Stimulated activated CD8-positive, alpha-beta memory T cell treated with anti-CD3 and anti-CD28 coated beads, Interleukin-2, amount 100 ng/mL, for 48 hours (primary cell): ENCODE measurements at regions not wholly inside any gene's neighbourhood (a gene's known extent, or its start where the extent isn't known, plus 50 kb on each side); places are given as distances from the start of the nearest gene placed in this dataset.

Experiments
- DNase-seq, 2 donors: peaks; one replicate each; pipeline ENCODE4 v3.0.0-alpha.2; 2020; ENCODE audit warnings: low read depth in 2 of 2

DNA sequence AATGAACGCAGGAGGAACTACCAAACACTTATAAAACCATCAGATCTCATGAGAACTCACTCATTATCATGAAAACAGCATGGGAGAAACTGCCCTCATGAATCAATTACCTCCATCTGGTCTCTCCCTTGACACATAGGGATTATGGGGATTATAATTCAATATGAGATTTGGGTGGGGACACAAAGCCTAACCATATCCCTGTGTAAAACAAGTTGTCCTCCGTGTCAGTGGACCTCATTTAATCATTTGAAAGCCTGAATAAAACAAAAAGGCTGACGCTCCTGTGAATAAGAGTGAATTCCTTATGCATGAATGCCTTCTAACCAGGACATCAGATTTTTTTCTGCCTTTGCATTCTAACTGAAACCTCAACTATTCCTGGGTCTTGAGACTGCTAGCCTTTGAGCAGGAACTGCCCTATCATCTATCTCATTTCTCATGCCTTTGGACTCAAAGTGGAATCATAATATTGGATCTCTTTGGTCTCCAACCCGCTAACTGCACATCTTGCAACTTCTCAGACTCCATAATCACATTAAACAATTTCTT is 648.8 kb downstream of the ADGRL2 start:
- no peak for DNase-seq

DNA sequence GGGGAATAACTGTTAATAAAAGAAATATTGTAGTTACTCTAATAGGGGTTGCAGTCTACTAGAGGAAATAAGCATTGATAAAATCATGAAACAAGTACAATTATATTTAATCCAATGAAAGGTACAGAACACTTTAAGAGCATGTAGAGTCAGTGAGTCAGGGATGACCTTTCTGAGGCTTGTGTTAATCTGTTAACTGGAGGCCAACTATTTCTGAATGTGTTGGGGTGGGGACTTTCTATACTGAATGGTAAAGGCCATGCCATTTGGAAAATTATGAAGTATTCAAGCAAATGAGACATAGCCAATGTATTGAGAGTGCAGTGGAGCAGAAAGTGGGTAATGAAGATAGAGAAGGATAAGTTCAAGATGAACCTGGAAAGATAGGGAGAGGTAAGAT is 646.2 kb downstream of the ADGRL2 start:
- no peak for DNase-seq

DNA sequence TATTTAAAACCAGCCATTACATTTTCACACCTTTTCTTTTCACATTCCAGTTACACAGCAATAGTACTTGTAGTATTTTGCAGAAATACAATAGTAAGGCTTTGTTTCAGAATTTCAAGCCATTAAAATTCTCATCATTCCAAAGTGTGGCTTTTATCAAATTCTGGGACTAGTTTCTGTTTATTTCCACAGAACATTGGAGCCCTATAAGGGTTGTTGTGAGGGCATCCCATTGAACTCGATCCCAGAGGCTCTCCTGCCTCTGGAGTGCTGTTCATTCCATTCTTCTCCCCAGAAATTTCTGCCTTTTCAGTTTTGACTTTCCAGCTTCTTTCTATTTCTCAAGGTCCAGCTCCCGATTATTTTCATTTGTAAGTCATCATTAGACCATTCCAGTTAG is 645.5 kb downstream of the ADGRL2 start:
- DNase-seq: no peak

DNA sequence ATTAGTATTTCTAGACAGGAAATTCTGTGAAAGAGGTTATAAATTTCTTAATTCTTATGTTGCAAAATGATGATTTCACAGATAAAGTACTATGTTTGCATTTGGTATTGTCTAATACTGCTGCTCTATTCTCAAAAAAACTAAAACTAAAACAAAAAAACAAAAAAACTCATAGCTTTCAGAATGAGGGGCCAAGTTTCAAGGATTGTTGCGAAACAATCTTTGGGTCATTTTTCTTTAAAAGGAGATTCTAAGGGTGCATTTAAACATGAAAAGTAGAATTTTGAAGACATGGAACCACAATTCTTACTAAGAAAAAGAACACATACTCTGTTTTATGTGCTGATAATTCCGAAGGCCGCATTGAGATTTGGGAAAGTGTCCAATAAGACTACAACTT is 645.1 kb downstream of the ADGRL2 start:
- DNase-seq: no peak

DNA sequence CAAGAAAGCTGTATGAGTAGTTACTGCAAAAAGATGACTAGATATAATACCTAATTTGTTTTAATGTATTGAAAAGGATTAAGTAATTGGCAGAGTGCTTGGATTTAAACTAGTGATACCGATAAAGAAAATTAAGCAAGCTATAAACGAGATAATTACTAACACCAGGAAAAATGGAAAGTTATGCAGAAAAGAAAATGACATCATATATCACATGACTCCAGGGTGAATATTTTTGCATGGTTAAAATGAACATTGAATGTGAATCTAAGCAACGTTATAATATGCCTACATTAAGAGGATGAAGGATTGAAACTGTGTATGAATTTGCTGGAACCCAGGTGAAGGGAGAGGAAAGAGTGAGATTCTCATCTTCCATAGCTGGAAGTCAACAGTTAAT is 644.4 kb downstream of the ADGRL2 start:
- no peak for DNase-seq

DNA sequence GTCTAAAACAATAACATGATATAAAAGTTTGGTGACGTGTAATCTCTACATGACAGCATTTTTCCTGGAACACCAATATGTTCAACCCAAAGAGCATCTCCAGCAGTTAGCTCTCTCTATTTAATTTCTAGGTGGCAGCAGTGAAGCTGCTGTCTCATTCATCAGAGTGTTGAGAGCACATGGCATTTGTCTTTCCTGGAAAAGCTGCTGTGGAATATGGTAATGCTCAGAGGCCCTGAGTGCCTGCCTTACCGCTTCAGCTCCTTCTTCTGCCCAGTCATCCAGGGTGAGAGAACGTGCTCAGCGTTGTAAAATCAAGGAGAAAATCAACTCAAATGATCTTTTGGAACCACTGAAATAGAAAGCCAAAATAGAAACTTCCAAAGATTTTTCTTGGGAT is 640.7 kb downstream of the ADGRL2 start:
- DNase-seq: no peak

DNA sequence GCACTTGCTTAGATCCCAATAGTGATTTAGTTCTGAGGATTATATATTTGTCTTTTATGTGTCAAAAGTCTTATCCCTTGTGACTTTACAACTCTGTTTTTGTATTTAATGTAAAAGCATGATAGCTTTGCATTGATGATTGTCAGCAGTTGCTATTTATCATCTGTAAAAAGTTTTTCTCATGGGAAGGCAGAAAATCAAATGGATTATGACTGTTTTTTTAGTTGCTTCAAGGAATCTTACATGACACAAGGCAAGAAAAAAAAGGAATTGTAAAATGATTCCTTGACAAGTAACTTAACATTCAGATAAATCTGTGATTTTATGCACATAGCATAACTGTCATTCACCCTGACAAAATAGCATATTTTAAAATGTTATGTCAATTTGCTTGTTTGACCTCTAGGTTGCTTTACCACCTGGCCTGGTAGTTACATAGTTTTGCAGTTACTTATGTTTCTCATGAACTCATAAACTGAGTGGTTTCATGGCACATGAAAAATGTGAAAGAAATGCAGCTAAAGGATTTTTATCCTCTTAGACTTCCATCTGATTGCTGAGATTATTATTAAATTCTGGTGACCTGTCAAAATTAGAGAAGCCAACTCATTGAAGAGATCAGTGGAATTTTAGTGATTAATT is 622.6 kb downstream of the ADGRL2 start:
- no peak for DNase-seq

DNA sequence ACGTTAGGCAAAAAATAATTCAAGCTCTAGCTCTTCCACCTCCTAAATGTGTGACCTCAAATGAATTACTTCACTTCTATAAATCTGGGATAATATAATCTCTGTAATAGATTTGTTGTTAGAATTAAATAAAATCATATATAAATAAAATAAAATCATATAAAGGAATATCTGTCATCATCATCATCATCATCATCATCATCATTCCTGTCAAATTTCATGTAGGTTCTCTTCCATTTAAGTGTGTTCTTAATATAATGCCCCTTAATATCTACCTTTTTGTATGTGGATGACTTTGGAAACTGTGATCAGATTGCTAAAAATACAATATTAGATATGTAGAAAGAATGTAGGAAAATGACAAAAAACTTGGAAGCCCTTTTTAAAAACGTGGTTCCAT is 621.0 kb downstream of the ADGRL2 start:
- no peak for DNase-seq

DNA sequence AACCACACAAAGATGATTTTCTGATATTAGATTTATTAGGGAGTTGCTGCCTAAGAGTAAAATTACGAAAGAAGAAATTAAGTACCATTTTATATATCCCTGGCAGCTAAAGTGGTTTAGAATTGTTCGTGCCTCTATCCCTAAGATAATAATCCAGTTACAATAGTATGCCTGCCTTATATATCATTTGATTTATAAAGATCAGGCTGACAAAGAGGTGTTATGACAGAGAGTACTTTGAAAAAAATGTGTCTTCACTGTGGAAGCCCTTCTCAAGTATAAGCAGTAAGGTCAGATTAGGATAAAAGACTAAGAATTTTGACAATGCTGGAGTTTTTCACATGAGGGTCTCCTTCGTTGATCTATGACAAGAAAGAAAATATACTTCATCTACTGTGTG is 619.9 kb downstream of the ADGRL2 start:
- DNase-seq: no peak

DNA sequence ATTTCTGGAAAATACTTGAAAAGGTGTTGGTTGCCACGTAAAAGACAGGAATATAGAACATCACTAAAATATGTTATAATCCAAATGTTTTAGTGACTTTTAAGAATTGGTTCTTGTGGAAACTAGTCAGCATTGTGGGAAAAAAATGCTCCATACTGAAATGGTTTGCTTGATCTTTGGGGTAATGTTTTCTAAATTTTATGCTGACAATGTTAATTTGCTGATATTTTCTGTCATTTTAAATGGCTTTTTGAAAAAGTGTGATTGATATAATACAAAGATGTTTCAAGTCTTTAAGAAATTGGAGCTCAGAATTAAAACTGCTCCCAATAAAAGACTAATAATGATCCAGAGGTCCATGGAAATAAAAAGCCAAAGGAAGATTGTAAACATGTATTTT is 610.9 kb downstream of the ADGRL2 start:
- DNase-seq: no peak

DNA sequence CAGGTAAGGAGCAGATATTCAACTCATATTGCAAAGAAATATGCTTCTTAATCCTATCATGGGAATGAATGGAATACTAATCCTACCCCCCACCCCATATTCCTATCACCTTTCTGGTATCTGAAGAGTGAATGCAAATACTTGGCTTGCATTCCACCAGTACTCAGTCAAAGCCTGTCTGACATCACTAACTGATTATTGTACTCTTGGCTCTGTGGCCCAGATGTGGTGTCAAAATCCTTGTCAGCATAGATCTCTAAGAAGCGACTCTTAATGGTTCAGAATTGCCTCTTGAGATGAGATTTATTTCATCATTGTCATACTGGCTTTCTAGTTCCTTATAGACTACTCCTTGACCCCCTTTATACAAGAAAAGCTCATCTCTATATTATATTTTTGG is 604.6 kb downstream of the ADGRL2 start:
- DNase-seq: no peak

DNA sequence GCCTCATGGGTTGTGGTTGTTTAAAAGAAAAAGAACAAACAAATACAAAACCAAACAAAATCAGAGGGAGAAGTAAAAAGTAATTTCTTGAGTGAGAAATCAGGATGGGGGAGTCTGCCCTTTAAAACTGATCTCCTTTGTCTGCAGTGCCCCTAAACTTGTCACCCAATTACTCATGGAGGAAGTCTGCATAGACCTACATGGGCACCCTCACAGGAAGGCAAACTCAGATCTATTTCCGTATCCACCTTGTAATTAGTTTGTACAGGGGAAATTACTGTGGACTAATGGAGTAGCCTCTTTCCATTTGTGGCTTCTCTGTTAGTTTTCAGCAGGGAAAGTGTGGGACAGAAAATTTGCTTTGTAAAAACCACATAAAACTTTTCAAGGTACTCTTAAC is 600.4 kb downstream of the ADGRL2 start:
- no peak for DNase-seq

DNA sequence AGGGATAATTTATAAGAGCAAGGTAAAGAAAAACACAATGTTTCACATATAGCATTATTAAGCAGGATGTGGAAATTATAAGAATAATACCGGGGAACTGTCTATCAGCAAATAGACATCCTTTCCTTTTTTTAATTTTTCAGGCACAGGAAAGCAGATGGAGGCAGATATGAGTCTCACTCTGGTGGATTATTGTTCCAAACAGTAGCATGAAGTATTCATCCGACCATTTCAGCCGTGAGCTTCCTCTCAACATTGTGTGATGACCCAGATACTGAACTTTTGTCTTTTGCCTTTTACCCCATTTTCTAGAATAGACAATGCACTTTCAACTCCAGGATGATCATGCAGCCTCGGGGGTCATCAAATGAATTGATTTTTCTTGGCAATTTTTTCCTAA is 599.8 kb downstream of the ADGRL2 start:
- DNase-seq: no peak

DNA sequence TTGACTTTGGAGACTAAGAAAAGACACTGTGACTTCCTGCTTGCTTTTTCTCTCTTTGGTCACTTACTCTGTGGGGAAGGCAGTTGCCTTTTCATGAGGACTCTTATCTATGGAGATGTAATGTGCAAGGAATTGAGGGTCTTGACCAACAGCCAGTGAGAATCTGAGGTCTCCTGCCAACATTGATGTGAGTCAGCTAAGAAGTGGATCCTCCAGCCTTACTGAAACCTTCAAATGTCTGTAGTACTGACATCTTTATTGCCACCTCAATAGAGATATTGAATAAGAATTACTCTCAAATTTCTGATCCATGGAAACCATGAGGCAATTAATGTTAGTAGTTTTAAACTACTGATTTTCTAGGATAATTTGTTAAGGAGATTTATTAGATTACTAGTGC is 598.4 kb downstream of the ADGRL2 start:
- DNase-seq: no peak

DNA sequence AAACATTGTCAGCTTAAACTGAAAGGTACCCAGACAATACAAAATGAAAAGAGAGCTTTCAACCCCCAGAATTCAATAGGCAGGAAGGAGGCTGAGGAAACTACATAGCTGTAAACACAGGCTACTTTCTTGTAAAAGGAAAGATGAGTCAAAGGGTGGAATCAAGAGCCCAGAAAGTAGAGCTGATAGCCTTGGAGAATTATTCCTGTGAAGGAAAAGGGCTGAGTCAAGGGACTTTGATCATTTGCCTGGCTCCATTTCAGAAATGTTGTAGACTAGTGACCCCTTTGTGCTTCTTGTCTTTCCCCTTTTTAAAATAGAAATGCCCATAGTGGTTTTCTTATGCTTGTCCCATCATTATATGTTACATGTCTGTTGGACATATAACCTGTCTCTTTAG is 597.6 kb downstream of the ADGRL2 start:
- DNase-seq: no peak

DNA sequence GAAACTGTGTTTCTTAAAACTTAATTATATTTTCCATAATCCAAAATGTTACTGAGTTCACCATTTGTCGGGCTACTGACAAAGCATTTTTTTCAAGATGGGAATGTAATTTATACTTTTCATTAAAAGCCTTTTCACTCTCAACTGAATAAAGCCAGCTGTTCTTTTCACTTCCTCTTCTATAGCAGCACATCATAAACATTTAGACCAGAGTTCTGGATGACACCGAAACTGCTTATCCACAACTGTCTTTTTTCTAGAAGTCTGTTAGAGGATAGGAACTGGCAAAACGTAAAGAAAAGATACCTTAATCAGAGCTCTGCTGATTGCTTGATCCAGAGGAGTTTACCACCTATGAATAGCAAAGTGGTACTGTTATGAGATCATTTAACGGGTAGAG is 594.7 kb downstream of the ADGRL2 start:
- no peak for DNase-seq

DNA sequence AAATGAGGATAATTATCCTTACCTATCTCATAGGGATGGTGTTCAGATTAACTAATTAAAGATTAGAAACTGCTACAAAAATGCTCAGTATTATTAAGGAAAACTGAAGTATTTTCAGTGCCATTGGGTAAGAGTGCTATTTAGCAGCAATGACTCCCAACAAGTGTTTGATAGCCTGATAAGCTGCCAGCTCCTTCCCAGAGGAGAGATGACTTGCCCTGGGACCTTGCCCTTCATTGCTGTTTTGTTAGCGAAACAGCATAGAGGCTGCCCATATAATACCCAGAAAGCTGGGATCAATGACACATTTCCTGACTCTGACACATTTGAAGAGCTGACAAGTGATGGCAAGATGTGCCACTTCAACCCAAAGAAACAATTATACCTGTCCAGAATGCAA is 592.2 kb downstream of the ADGRL2 start:
- no peak for DNase-seq

DNA sequence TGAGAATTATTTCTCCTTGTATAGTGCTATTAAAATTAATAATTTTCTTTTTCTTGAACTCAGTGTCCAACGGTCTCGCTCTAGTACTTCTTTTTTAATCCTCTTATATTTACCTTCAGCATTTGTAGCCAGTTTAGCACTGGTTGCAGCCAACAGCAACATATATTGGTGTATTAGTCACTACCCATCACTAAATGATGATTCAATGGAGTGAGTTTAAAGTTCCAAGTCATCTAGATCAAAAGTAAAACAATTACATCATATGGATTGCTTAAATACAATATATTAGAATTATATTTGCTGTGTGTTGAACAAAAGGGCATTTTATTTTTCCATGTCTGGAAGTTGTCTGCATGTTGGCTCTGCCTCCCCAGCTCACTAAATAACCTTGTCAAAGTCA is 591.8 kb downstream of the ADGRL2 start:
- no peak for DNase-seq

DNA sequence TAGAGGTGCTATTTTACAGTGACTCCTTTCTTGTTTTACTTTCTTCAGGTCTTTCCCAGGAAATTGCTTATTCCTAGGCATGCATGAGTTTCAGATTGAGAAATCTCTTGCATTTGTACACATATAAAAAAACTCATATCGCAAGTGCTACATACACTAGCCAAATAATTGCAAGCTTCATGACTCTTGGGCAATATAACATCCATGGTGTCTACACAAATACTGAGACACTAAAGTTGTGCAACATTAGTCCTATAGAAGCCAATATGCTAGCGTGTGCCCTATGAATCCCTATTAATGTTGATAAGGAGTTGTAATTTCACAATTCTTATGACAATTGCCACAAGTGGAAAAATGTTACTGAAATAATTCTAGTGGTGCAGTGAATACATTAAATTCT is 591.0 kb downstream of the ADGRL2 start:
- no peak for DNase-seq

DNA sequence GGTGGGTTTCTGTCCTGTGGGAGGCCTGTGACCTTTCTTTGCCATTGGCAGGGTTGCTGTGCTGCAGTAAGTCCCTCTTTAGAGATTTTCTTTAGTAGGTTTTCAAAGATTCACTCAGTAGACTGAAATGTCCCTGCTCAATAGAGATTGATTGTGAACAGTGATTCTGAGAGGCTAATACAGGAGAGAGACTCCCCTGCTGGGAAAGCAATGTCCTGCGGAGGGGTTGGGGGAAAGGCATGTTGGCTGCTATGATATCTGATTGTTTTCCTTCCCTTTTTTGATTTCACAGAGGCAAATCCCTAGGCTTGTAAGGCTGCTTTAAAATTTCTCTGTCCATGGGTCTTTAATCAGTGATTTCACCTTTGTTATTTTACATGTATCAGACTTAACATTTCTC is 589.9 kb downstream of the ADGRL2 start:
- no peak for DNase-seq

DNA sequence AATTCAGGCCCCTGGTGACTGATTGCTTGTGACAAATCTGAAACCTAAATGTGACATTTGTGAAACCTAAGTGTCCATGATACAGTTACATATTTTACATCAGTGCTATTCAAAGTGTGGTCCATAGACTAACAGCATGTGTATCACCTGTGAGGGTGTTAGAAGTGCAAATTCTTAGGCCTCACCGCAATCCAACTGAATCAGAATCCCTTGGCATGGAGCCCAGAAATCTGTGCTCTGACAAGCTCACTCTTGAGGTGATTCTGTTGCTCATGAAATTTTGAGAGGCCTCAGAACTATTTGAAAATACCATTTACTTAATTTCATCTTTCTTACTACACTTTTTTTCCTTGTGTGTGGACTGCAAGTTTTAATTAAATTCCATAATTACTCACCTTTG is 587.9 kb downstream of the ADGRL2 start:
- DNase-seq: no peak

DNA sequence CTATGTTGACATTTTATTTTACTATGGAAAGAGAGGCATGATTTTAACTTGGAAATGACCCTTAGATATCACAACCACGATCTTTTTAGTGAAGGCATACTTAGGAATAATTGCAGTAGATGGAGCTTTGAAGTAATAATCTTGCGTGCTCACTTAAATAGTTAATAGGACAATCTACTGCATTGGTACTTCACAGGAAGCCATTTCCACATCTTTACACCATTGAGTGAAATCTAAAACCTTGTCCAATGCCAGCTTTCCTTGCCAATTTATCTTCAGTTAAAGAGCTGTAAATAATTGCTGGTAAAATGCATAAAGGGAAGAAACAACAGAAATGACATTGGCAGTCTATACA is 586.3 kb downstream of the ADGRL2 start:
- DNase-seq: no peak

DNA sequence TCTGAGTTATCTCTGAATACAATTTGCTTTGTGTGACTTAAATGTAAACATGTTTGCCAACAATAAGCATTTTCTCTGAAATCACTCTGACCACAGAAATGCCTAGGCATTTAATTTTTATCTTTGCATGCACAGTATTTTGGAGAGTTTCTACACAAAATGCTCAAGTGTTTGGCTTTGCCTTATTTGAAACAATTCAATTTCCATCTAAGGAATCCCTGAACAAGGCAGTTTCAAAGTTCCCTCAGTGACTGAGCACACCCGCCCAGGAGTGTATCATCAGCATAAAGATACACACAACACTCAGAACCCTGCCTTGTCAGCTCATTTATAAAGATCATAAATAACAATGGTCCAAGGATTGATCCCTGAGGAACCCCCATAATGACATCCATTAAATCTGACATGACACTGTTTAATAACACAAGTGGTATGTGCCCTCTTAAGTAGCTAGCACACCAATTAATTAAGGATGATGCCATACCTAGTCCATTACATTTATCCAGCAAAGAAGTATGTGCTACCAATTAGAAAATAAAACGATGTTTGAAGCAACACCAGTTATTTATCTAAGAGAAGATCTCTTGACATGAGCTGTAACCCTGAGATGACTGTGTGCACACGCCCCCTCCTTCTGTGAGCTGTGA is 585.8 kb downstream of the ADGRL2 start:
- no peak for DNase-seq

DNA sequence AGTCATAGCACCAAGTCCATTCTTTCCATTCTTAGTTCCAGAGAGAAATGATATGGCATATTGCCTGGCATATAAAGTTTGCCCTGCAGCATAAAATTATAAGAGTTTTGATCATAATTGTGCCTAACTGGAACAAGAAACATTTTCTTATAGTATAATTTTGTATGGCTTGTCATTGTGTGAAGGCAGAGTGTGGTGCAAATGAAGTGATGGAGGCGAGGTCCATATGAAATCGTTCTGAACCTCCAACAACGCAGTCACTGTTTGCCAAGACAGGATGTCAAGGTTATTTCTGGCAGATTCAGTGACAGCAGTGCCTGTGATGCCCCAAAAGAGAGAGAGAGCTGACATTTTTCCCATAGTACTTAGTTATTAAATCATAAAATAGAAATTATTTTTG is 584.0 kb downstream of the ADGRL2 start:
- no peak for DNase-seq
